GM12891 (cell line): ENCODE measurements at regions not wholly inside any gene's neighbourhood (a gene's known extent, or its start where the extent isn't known, plus 50 kb on each side); places are given as distances from the start of the nearest gene placed in this dataset.

Experiments used
- PAX5 ChIP-seq: IDR thresholded peaks from 2 replicates; pipeline ENCODE4 v1.6.1; 2011; ENCODE audit warnings: low read length, moderate library complexity, mild to moderate bottlenecking; ENCODE audit not compliant: insufficient read depth, severe bottlenecking
- POLR2A ChIP-seq: IDR thresholded peaks from 2 replicates; pipeline ENCODE4 v1.6.1; 2011; ENCODE audit warnings: low read depth, low read length, control low read depth
- POLR2AphosphoS5 ChIP-seq: IDR thresholded peaks from 2 replicates; pipeline ENCODE4 v1.6.1; 2011; ENCODE audit warnings: low read depth, low read length, control low read depth
- POU2F2 ChIP-seq: IDR thresholded peaks from 2 replicates; pipeline ENCODE4 v1.6.1; 2011; ENCODE audit warnings: low read depth, mild to moderate bottlenecking, control low read depth, low read length, moderate library complexity
- SPI1 ChIP-seq: IDR thresholded peaks from 2 replicates; pipeline ENCODE4 v1.6.1; 2011; ENCODE audit warnings: low read depth, low read length, control low read depth
- TAF1 ChIP-seq: IDR thresholded peaks from 2 replicates; pipeline ENCODE4 v1.6.1; 2011; ENCODE audit warnings: low read depth, low read length, control low read depth

- TF ChIP-seq POLR2AphosphoS5 (no peak), POLR2A (no peak), SPI1 (no peak), TAF1 (no peak), PAX5 (no peak), POU2F2 (no peak)
Measured at GRCh38 chr1:115429241-115429640, 91.2 kb upstream of the NGF start.
